Activated naive CD8-positive, alpha-beta T cell treated with anti-CD3 and anti-CD28 coated beads for 36 hours (primary cell): ENCODE measurements at regions not wholly inside any gene's neighbourhood (a gene's known extent, or its start where the extent isn't known, plus 50 kb on each side); places are given as distances from the start of the nearest gene placed in this dataset.
"Not testable (repeated sequence)": the region's sequence is repeated elsewhere in the genome, so short reads cannot be mapped to it uniquely, and the experiment has no call there.

ENCODE experiments used
- DNase-seq: peaks from one replicate; pipeline ENCODE4 v3.0.0; 2021
- H3K27ac Mint-ChIP-seq: one replicate; pipeline ENCODE4 v1.8.0; 2022; ENCODE audit warnings: mild to moderate bottlenecking, moderate library complexity, mixed read lengths
- H3K27me3 Mint-ChIP-seq: one replicate; pipeline ENCODE4 v1.8.0; 2022; ENCODE audit warnings: mild to moderate bottlenecking, mixed read lengths
- H3K36me3 Mint-ChIP-seq: one replicate; pipeline ENCODE4 v1.8.0; 2021; ENCODE audit warnings: mild to moderate bottlenecking, mixed read lengths
- H3K4me1 Mint-ChIP-seq: one replicate; pipeline ENCODE4 v1.8.0; 2021; ENCODE audit warnings: mixed read lengths
- H3K4me3 Mint-ChIP-seq: one replicate; pipeline ENCODE4 v1.8.0; 2022; ENCODE audit warnings: mild to moderate bottlenecking, moderate library complexity, mixed read lengths
- H3K9me3 Mint-ChIP-seq: one replicate; pipeline ENCODE4 v1.8.0; 2022; ENCODE audit warnings: mixed read lengths

DNA sequence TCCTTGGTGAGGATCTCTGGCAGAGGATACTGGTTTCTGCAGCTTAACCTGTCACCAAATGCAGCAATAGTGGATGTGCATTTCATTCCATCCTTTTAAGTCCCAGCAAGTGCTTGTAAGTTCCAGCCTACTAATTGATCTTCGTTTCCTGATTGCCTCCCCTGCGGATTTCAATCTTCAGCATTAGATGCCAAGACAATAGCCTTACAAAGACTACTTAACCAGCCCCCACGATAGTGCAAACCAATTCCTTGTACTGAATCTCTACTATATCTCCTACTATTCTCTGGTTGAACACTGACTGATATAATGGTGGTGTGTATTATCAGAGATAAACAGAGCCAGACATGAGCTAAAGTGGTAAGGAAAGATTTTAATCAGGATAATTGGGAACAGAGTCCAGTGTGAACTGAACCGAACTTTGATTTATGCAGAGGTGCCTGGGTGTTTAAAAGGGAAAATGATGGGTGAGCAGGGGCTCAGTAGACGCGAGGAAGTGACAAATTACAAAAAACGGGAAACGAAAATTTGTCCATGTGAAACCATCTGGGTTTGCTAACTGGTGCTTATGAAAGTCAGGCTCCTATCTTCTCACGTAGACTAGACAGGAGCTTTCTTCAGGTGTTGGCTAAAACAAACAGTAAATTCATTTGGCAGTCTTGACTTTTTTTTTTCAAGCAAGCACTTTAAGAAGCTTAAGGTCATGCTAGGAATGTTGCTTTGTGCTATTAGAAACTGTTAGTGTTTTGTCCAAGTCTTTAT is 106.9 kb upstream of the ST8SIA4 start:
- Mint-ChIP-seq H3K27ac (no peak overlapping the region), H3K27me3 (no peaks in the 10 kb centered on the region), H3K4me1 (no peaks in the 10 kb centered on the region)

GRCh38 chr5:100992354-100992753 is 89.3 kb upstream of the ST8SIA4 start:
- no peaks in the 10 kb centered on the region for H3K27me3 Mint-ChIP-seq
- no peak overlapping the region for H3K4me3 Mint-ChIP-seq
- no peak for DNase-seq
- H3K27ac Mint-ChIP-seq, result no peak overlapping the region
- H3K9me3 Mint-ChIP-seq, result no peaks in the 10 kb centered on the region
- H3K36me3 Mint-ChIP-seq, result no peaks in the 10 kb centered on the region
- no peaks in the 10 kb centered on the region for H3K4me1 Mint-ChIP-seq

More for the DNA sequence above, 106.9 kb upstream of the ST8SIA4 start:
- Mint-ChIP-seq H3K9me3 (peaks cover 8% of the 10 kb centered on the region), H3K36me3 (peaks cover 3% of the 10 kb centered on the region), H3K4me3 (no peak overlapping the region)
- DNase-seq, result no peak

DNA sequence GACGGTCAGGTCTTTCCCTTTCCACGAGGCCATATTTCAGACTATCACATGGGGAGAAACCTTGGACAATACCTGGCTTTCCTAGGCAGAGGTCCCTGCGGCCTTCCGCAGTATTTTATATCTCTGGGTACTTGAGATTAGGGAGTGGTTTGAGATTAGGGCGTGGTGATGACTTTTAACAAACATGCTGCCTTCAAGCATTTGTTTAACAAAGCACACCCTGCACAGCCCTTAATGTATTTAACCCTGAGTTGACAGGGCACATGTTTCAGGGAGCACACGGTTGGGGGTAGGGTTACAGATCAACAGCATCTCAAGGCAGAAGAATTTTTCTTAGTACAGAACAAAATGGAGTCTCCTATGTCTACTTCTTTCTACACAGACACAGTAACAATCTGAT is 80.5 kb upstream of the ST8SIA4 start:
- not testable (repeated sequence) for H3K4me1 Mint-ChIP-seq, H3K36me3 Mint-ChIP-seq, DNase-seq, H3K27ac Mint-ChIP-seq, H3K27me3 Mint-ChIP-seq, H3K4me3 Mint-ChIP-seq, H3K9me3 Mint-ChIP-seq

GRCh38 chr5:100974082-100974481 is 71.0 kb upstream of the ST8SIA4 start:
- no peak overlapping the region for H3K4me3 Mint-ChIP-seq
- no peaks in the 10 kb centered on the region for H3K27me3 Mint-ChIP-seq
- H3K9me3 Mint-ChIP-seq, result no peaks in the 10 kb centered on the region
- no peaks in the 10 kb centered on the region for H3K4me1 Mint-ChIP-seq
- DNase-seq, result no peak
- no peaks in the 10 kb centered on the region for H3K36me3 Mint-ChIP-seq
- H3K27ac Mint-ChIP-seq, result no peak overlapping the region

GRCh38 chr5:100970646-100971255 is 67.7 kb upstream of the ST8SIA4 start:
- peaks cover 3% of the 10 kb centered on the region for H3K4me1 Mint-ChIP-seq
- DNase-seq, result no peak
- H3K4me3 Mint-ChIP-seq, result no peak overlapping the region
- H3K27ac Mint-ChIP-seq, result no peak overlapping the region
- no peaks in the 10 kb centered on the region for H3K36me3 Mint-ChIP-seq
- no peaks in the 10 kb centered on the region for H3K9me3 Mint-ChIP-seq
- no peaks in the 10 kb centered on the region for H3K27me3 Mint-ChIP-seq

- no peak overlapping the region for H3K4me3 Mint-ChIP-seq
- peaks cover 13% of the 10 kb centered on the region for H3K4me1 Mint-ChIP-seq
- no peaks in the 10 kb centered on the region for H3K36me3 Mint-ChIP-seq
- no peaks in the 10 kb centered on the region for H3K27me3 Mint-ChIP-seq
- no peak overlapping the region for H3K27ac Mint-ChIP-seq
- no peak for DNase-seq
- H3K9me3 Mint-ChIP-seq, result peaks cover 7% of the 10 kb centered on the region
These were observed 62.2 kb upstream of the ST8SIA4 start for GRCh38 chr5:100965291-100965690.
